ENCODE measurements at regions not wholly inside any gene's neighbourhood (a gene's known extent, or its start where the extent isn't known, plus 50 kb on each side); places are given as distances from the start of the nearest gene placed in this dataset.
A peak's percentile ranks its signal among the peaks of the same experiment; 100 is the strongest.

DNA sequence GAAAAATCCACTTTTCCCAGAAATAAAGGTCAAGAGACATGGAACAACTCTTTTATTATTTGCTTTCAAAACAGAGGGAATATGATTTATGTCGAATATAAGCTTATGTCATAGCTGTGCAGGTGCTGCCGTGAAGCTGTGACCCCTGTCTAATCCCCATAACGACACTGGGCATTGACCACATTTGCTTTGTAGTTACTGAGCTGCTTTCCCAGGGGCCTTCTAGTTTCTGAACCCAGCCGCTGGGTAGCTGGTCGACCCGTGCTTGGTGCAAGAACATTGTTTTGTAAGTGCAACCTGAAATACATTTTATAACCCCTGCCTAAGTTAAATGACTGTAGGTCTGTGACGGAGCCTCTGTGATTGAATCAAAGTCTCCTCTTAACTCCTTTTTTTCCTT is 144.9 kb upstream of the HDAC9 start:
- intact Hi-C loops (cut with micrococcal nuclease) = loop anchor here (5.0 kb wide), 1 partner anchor 1272 kb away; no protein-coding TSS in a partner anchor
- H3K9me3 Mint-ChIP-seq (ENCODE audit: unreplicated experiment) = no peaks in the 10 kb centered on the region
- no TSS peak for BruUV-seq (replicated peaks)
- no peaks in the 10 kb centered on the region for H3K27me3 Mint-ChIP-seq (ENCODE audit: insufficient read depth, unreplicated experiment)
- peaks cover 5% of the 10 kb centered on the region for H3K4me1 Mint-ChIP-seq (ENCODE audit: insufficient read depth, unreplicated experiment)
- ChIA-PET CTCF (interaction anchor here (0.7 to 9.5 kb wide), 8 partner anchors 219 to 669 kb away, joined by 3 to 291 read pairs (median 8); no protein-coding TSS in a partner anchor), POLR2A (interaction anchor here (0.7 kb wide), 1 partner anchor 216 kb away, joined by 3 read pairs; no protein-coding TSS in a partner anchor)
- no peaks in the 10 kb centered on the region for H3K36me3 Mint-ChIP-seq (ENCODE audit: insufficient read depth, unreplicated experiment)
- no peak overlapping the region for H3K27ac Mint-ChIP-seq (ENCODE audit: low read depth, unreplicated experiment)
- H3K4me3 Mint-ChIP-seq (ENCODE audit: unreplicated experiment) = no peak overlapping the region
- TF ChIP-seq, protein P1, sequence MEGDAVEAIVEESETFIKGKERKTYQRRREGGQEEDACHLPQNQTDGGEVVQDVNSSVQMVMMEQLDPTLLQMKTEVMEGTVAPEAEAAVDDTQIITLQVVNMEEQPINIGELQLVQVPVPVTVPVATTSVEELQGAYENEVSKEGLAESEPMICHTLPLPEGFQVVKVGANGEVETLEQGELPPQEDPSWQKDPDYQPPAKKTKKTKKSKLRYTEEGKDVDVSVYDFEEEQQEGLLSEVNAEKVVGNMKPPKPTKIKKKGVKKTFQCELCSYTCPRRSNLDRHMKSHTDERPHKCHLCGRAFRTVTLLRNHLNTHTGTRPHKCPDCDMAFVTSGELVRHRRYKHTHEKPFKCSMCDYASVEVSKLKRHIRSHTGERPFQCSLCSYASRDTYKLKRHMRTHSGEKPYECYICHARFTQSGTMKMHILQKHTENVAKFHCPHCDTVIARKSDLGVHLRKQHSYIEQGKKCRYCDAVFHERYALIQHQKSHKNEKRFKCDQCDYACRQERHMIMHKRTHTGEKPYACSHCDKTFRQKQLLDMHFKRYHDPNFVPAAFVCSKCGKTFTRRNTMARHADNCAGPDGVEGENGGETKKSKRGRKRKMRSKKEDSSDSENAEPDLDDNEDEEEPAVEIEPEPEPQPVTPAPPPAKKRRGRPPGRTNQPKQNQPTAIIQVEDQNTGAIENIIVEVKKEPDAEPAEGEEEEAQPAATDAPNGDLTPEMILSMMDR (IDR thresholded peaks at IDR 0.05; ENCODE audit: unreplicated experiment) = no peak
- no peak for DNase-seq (ENCODE audit: unreplicated experiment)

DNA sequence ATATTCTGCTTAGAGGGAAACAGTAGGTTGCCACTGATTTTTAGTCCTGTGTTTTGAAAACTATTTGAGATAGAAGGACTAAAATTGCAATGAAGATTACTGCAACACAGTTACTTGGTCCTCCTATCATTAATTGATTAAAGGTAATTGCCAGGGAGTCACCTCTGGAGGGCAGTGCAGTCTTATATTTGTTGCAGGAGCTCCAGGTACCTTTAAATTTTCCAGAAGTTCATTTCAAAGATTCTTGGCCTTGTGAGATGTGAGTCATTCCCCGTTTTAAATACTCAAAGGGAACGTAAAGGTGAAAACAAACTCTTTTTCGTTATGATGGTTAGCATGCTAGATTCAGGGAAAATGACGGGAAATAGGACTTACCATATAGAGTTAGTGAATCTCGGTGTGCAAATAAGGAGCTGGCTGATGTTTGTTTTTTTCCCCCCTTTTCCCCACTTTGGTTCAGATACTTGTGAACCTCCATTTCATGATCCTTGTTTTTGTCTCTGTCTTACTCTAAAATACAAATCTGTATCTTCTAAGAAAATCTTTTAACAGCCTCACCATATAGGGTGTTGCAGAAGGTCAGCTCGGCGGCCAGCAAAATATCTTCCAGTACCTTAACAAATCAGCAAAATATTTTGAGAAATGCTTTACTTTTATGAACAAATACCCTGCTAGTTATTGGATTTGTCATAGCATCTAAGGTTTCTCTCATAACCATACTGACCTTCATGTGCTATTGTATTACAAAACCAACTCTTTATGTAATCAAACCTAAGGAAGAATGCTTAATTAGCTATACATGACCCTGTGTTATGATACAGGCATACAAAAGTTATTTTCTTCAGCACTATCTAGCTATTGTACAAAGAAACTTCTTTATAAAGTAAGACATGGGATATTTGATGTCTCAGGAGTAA is 143.0 kb upstream of the HDAC9 start:
- H3K27ac Mint-ChIP-seq (ENCODE audit: low read depth, unreplicated experiment) = no peak overlapping the region
- TF ChIP-seq, protein P1 (IDR thresholded peaks at IDR 0.05; ENCODE audit: unreplicated experiment) = peak; percentile 69
- H3K4me3 Mint-ChIP-seq (ENCODE audit: unreplicated experiment) = peak overlapping the region; percentile 39
- H3K27me3 Mint-ChIP-seq (ENCODE audit: insufficient read depth, unreplicated experiment) = no peaks in the 10 kb centered on the region
- intact Hi-C loops (cut with micrococcal nuclease) = loop anchor here (1.0 to 5.0 kb wide), 7 partner anchors 156 to 1313 kb away; partner anchors contain the start of gene TWIST1
- POLR2A ChIA-PET = interaction anchor here (0.6 to 4.1 kb wide), 10 partner anchors 144 to 646 kb away, joined by 3 to 33 read pairs (median 4); no protein-coding TSS in a partner anchor
- H3K4me1 Mint-ChIP-seq (ENCODE audit: insufficient read depth, unreplicated experiment) = peaks cover 5% of the 10 kb centered on the region
- peak; percentile 74 for DNase-seq (ENCODE audit: unreplicated experiment)
- CTCF ChIA-PET = interaction anchor here (0.6 to 9.5 kb wide), 62 partner anchors 13 to 1355 kb away, joined by 3 to 291 read pairs (median 4); no protein-coding TSS in a partner anchor
- BruUV-seq (replicated peaks) = no TSS peak
- H3K36me3 Mint-ChIP-seq (ENCODE audit: insufficient read depth, unreplicated experiment) = no peaks in the 10 kb centered on the region
- H3K9me3 Mint-ChIP-seq (ENCODE audit: unreplicated experiment) = no peaks in the 10 kb centered on the region

DNA sequence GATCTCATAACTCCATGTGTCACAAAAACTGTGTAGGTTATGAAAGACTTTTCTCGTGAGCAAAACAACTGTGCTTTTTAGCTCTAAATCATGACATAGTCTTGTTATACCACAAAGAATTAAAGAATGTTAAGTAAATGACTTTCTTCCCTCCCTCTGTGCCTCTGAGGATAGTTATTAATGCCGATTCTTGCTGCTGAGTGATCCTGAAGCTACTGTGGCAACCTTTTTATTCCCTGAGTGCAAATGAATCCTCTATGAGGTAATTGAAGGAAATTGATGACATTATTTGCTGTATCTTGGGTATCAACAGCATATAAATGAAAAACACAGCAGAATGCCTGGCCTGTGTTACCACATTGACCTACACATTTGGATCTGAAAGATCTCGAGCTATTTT is 142.2 kb upstream of the HDAC9 start:
- no peak overlapping the region for H3K4me3 Mint-ChIP-seq (ENCODE audit: unreplicated experiment)
- H3K9me3 Mint-ChIP-seq (ENCODE audit: unreplicated experiment) = no peaks in the 10 kb centered on the region
- no peaks in the 10 kb centered on the region for H3K27me3 Mint-ChIP-seq (ENCODE audit: insufficient read depth, unreplicated experiment)
- ChIA-PET CTCF (interaction anchor here (0.6 to 9.5 kb wide), 38 partner anchors 14 to 1354 kb away, joined by 3 to 291 read pairs (median 4); no protein-coding TSS in a partner anchor), POLR2A (interaction anchor here (0.6 to 4.1 kb wide), 5 partner anchors 143 to 647 kb away, joined by 3 to 33 read pairs (median 4); no protein-coding TSS in a partner anchor)
- TF ChIP-seq, protein P1 (IDR thresholded peaks at IDR 0.05; ENCODE audit: unreplicated experiment) = no peak
- H3K36me3 Mint-ChIP-seq (ENCODE audit: insufficient read depth, unreplicated experiment) = no peaks in the 10 kb centered on the region
- no peak overlapping the region for H3K27ac Mint-ChIP-seq (ENCODE audit: low read depth, unreplicated experiment)
- intact Hi-C loops (cut with micrococcal nuclease) = loop anchor here (2.0 to 5.0 kb wide), 4 partner anchors 155 to 1269 kb away; partner anchors contain the start of gene TWIST1
- peaks cover 5% of the 10 kb centered on the region for H3K4me1 Mint-ChIP-seq (ENCODE audit: insufficient read depth, unreplicated experiment)
- no peak for DNase-seq (ENCODE audit: unreplicated experiment)
- no TSS peak for BruUV-seq (replicated peaks)
